ENCODE measurements at regions not wholly inside any gene's neighbourhood (a gene's known extent, or its start where the extent isn't known, plus 50 kb on each side); places are given as distances from the start of the nearest gene placed in this dataset.

DNA sequence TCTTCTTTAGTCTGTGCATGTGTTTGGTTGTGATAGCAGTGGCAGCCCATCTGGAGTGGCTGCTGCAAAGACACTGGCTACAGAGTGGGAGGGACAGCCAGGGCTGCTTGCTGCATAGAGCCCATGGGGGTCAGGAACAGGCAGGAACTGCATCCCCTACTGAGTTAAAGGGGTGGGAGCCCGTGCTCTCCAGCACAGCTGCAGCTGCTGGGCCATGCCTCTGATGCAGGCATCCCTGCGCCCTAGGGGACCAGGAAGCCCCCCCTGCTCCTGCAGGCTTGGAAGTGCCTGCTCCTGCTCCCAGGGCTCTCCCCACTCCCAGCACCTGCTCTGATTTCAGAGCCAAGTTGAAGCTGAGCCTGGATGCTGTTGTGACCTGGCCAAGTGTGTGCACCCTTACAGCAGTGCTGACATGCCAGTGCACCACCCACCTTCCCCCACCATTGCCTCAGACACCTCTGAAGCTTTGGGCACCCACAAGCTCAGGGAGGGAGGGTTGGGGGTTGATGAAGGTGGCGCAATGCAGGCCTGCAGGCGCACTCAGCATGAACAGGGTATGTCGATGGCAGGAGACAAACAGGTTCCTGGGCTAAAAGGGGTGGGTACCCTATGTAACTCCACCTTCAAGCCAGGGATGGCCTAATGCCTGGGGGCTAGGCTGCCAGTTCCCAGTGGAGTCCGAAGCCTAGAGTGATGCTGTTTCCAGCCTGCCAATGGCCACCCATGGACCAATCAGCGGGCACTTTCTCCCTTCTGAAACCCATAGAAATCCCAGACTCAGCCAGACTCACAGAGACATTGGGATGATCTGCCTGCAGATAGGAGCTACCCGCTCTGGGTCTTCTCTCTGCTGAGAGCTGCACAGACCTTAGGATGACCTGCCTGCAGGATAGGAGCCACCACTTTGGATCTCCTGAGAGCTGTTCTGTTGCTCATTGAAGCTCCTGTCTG, 919.9 kb upstream of the MIR17HG start:
- no peak for DNase-seq
- peak in 2 of 8 donors; percentile 12 to 29 for ATAC-seq
- no peak overlapping the region for H3K27ac ChIP-seq
- no peaks in the 10 kb centered on the region for H3K4me1 ChIP-seq
- intact Hi-C loops (cut with DNase I), result no loop called here
- TF ChIP-seq, protein P1, sequence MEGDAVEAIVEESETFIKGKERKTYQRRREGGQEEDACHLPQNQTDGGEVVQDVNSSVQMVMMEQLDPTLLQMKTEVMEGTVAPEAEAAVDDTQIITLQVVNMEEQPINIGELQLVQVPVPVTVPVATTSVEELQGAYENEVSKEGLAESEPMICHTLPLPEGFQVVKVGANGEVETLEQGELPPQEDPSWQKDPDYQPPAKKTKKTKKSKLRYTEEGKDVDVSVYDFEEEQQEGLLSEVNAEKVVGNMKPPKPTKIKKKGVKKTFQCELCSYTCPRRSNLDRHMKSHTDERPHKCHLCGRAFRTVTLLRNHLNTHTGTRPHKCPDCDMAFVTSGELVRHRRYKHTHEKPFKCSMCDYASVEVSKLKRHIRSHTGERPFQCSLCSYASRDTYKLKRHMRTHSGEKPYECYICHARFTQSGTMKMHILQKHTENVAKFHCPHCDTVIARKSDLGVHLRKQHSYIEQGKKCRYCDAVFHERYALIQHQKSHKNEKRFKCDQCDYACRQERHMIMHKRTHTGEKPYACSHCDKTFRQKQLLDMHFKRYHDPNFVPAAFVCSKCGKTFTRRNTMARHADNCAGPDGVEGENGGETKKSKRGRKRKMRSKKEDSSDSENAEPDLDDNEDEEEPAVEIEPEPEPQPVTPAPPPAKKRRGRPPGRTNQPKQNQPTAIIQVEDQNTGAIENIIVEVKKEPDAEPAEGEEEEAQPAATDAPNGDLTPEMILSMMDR (IDR thresholded peaks at IDR 0.05), result no peak
- H3K9me3 ChIP-seq, result no peaks in the 10 kb centered on the region
- H3K27me3 ChIP-seq, result no peaks in the 10 kb centered on the region
- WGBS, 2 donors, result 55 to 62% methylated on average over 8 of the region's 8 CpGs
- H3K36me3 ChIP-seq, result no peaks in the 10 kb centered on the region
- no peak overlapping the region for H3K4me3 ChIP-seq

DNA sequence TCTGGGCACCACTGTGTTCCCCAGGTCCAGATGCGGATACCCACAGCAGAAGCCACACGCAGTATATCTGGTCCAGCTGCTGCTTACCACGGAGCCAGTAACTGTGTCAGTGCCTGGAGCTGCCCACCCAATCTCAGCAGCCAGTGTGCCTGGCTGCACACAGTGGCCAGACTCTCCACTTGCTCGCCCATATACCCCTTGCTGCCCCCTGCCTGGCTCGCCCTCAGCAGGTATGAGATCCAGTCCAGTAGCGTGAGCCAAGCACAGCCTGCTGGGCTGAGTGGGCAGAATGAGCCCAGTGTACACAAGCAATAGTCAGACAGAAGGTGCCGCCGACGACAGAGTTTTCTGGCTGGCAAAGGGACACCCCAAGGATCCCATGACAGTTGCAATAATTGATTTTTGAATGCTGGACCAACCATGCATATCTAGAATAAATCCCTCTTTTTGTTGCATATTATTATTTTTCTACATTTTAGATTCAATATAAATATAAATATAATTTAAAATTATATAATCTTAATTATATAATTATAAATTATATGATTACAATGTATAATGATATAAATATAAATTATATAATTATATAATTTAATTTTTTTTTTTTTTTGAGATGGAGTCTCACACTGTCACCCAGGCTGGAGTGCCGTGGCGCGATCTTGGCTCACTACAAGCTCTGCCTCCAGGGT, 918.8 kb upstream of the MIR17HG start:
- H3K4me3 ChIP-seq, result no peak overlapping the region
- 95% methylated on average over 12 of the region's 12 CpGs for WGBS, 2 donors
- ATAC-seq (no peak), DNase-seq (no peak)
- no peaks in the 10 kb centered on the region for H3K36me3 ChIP-seq
- intact Hi-C loops (cut with DNase I), result no loop called here
- H3K4me1 ChIP-seq, result no peaks in the 10 kb centered on the region
- no peaks in the 10 kb centered on the region for H3K9me3 ChIP-seq
- no peaks in the 10 kb centered on the region for H3K27me3 ChIP-seq
- TF ChIP-seq, protein P1 (IDR thresholded peaks at IDR 0.05), result no peak
- no peak overlapping the region for H3K27ac ChIP-seq

DNA sequence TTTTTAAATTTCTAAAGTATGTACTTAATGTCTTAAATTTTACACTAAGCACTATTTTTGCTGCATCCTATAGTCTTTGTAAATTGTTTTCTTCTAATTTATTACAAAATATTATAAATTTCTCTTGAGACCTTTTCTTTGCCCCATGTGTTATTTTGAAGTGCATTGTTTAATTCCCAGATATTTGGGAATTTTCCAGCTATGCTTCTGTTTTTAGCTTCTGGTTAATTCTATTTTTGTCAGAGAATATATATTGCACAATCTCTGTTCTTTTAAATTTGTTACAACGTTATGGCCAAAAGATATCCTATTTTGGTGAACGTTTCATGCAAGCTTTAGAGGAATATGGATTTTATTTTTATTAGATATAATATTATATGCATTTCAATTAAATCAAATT, 917.4 kb upstream of the MIR17HG start:
- no peak overlapping the region for H3K4me3 ChIP-seq
- intact Hi-C loops (cut with DNase I), result no loop called here

DNA sequence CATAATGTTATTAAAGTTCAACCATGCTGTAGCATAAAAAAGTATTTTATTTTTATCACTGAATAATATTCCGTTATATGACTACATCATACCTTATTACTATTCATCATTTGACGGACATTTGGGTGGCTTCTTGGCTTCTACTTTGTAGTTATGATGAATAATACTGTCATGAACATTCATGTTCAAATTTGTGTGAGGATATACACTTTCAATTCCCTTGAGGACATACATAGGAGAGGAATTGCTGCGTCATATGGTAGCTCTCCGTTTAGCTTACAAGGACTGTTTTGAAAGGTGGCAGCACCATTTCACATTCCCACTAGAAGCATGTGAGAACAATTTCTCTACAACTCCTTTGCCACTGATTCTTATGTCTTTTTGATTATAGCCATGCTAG, 910.8 kb upstream of the MIR17HG start:
- TF ChIP-seq, protein P1 (IDR thresholded peaks at IDR 0.05), result no peak
- ATAC-seq, result no peak
- Histone ChIP-seq H3K4me3 (no peak overlapping the region), H3K9me3 (no peaks in the 10 kb centered on the region), H3K27ac (no peak overlapping the region), H3K27me3 (no peaks in the 10 kb centered on the region), H3K4me1 (no peaks in the 10 kb centered on the region), H3K36me3 (no peaks in the 10 kb centered on the region)
- DNase-seq, result no peak
- intact Hi-C loops (cut with DNase I), result no loop called here
- 88 to 92% methylated on average over 4 of the region's 4 CpGs for WGBS, 2 donors

More for the DNA sequence above, 917.4 kb upstream of the MIR17HG start:
- H3K36me3 ChIP-seq, result no peaks in the 10 kb centered on the region
- H3K9me3 ChIP-seq, result no peaks in the 10 kb centered on the region
- H3K27me3 ChIP-seq, result no peaks in the 10 kb centered on the region
- WGBS, 2 donors, result 18 to 27% methylated on average over 2 of the region's 2 CpGs
- ATAC-seq (no peak), DNase-seq (no peak)
- no peaks in the 10 kb centered on the region for H3K4me1 ChIP-seq
- TF ChIP-seq, protein P1 (IDR thresholded peaks at IDR 0.05), result no peak
- H3K27ac ChIP-seq, result no peak overlapping the region

Measured in heart right ventricle (tissue), 16 donors.